ENCODE measurements at regions not wholly inside any gene's neighbourhood (a gene's known extent, or its start where the extent isn't known, plus 50 kb on each side); places are given as distances from the start of the nearest gene placed in this dataset.

GRCh38 chr9:105082843-105083242 is 154.9 kb upstream of the ABCA1 start:
- H3K27me3 Mint-ChIP-seq (ENCODE audit: unreplicated experiment), result no peaks in the 10 kb centered on the region
- no peaks in the 10 kb centered on the region for H3K36me3 Mint-ChIP-seq (ENCODE audit: unreplicated experiment)
- no peaks in the 10 kb centered on the region for H3K9me3 Mint-ChIP-seq (ENCODE audit: unreplicated experiment)
- H3K27ac Mint-ChIP-seq (ENCODE audit: unreplicated experiment), result no peak overlapping the region
- no peak for DNase-seq (ENCODE audit: extremely low spot score, unreplicated experiment)
- no peak for TF ChIP-seq CTCF (IDR thresholded peaks at IDR 0.05)
- H3K4me3 Mint-ChIP-seq (ENCODE audit: unreplicated experiment), result no peak overlapping the region
- H3K4me1 Mint-ChIP-seq (ENCODE audit: unreplicated experiment), result no peaks in the 10 kb centered on the region

- no peak for DNase-seq (ENCODE audit: extremely low spot score, unreplicated experiment)
- Mint-ChIP-seq H3K27me3 (ENCODE audit: unreplicated experiment) (no peaks in the 10 kb centered on the region), H3K9me3 (ENCODE audit: unreplicated experiment) (no peaks in the 10 kb centered on the region), H3K4me3 (ENCODE audit: unreplicated experiment) (no peak overlapping the region), H3K36me3 (ENCODE audit: unreplicated experiment) (no peaks in the 10 kb centered on the region), H3K27ac (ENCODE audit: unreplicated experiment) (no peak overlapping the region), H3K4me1 (ENCODE audit: unreplicated experiment) (no peaks in the 10 kb centered on the region)
- no peak for TF ChIP-seq CTCF (IDR thresholded peaks at IDR 0.05)
These were observed 155.3 kb upstream of the ABCA1 start for GRCh38 chr9:105083256-105083655.

GRCh38 chr9:105087910-105088898 is 156.2 kb upstream of the SLC44A1 start:
- Mint-ChIP-seq H3K9me3 (ENCODE audit: unreplicated experiment) (no peaks in the 10 kb centered on the region), H3K4me3 (ENCODE audit: unreplicated experiment) (no peak overlapping the region), H3K4me1 (ENCODE audit: unreplicated experiment) (no peaks in the 10 kb centered on the region), H3K36me3 (ENCODE audit: unreplicated experiment) (no peaks in the 10 kb centered on the region), H3K27me3 (ENCODE audit: unreplicated experiment) (no peaks in the 10 kb centered on the region), H3K27ac (ENCODE audit: unreplicated experiment) (no peak overlapping the region)
- no peak for TF ChIP-seq CTCF (IDR thresholded peaks at IDR 0.05)
- DNase-seq (ENCODE audit: extremely low spot score, unreplicated experiment), result no peak

DNA sequence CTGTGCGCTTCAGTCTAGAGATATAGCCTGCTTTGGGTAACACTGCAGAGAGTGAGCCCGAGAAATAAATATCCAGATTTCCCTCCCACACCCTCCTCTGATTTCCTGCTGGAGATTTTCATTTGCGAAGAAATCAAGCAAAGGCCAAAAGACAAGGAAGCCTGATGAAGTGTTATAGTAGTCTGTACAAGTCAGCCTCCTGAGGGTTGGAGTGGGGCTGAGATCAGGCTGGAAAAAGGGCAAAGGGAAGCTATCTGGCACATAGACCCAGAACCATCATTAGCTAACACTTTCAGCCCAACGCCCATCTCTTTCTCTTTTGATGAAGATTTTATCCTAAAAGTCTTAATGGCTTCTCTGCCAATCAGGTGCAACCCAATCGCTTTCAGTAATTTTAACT is 154.6 kb upstream of the SLC44A1 start:
- no peak for TF ChIP-seq CTCF (IDR thresholded peaks at IDR 0.05)
- H3K27ac Mint-ChIP-seq (ENCODE audit: unreplicated experiment), result no peak overlapping the region
- no peak for DNase-seq (ENCODE audit: extremely low spot score, unreplicated experiment)
- H3K4me1 Mint-ChIP-seq (ENCODE audit: unreplicated experiment), result no peaks in the 10 kb centered on the region
- H3K27me3 Mint-ChIP-seq (ENCODE audit: unreplicated experiment), result no peaks in the 10 kb centered on the region
- no peak overlapping the region for H3K4me3 Mint-ChIP-seq (ENCODE audit: unreplicated experiment)
- H3K9me3 Mint-ChIP-seq (ENCODE audit: unreplicated experiment), result no peaks in the 10 kb centered on the region
- H3K36me3 Mint-ChIP-seq (ENCODE audit: unreplicated experiment), result no peaks in the 10 kb centered on the region

DNA sequence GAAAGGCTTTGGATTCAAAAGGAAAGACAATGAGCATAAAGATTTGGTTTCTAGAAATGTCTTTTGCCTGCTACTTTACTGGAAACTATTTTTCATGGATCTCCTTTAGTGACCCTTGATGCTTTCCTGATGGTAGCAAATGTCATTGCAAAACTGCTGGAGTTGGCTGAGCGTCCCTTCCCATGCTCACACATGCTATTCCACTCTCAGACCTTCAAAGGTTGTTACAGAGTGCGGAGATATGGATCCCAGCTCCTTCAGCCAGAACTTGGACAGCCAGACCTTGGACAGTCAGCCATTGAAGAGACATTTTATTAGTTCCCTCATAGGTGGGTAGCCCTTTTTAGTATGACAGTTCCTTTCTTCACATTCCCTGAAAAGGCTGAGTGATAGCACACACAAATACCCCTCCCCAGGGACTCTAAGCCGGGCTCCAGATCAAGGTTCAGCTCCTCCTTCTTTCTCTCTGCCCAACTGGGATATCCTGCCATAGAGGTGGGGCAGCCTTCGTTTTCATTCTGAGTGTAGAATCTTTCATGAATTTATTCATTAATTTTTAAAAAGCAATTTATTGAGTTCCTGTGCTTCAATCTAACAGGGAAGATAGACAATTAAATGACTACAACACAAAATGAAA is 153.3 kb upstream of the SLC44A1 start:
- Mint-ChIP-seq H3K9me3 (ENCODE audit: unreplicated experiment) (no peaks in the 10 kb centered on the region), H3K4me1 (ENCODE audit: unreplicated experiment) (no peaks in the 10 kb centered on the region), H3K27me3 (ENCODE audit: unreplicated experiment) (no peaks in the 10 kb centered on the region), H3K27ac (ENCODE audit: unreplicated experiment) (no peak overlapping the region), H3K4me3 (ENCODE audit: unreplicated experiment) (no peak overlapping the region), H3K36me3 (ENCODE audit: unreplicated experiment) (no peaks in the 10 kb centered on the region)
- no peak for TF ChIP-seq CTCF (IDR thresholded peaks at IDR 0.05)
- no peak for DNase-seq (ENCODE audit: extremely low spot score, unreplicated experiment)
